GM23338 (cell line): ENCODE measurements at regions not wholly inside any gene's neighbourhood (a gene's known extent, or its start where the extent isn't known, plus 50 kb on each side); places are given as distances from the start of the nearest gene placed in this dataset.

Source experiments
- ATAC-seq: fragments of 200-7000 bp; cut with Tn5 transposase; 3 replicates; pipeline ENCODE4 v1.9.1; 2020
- DNase-seq: peaks from one replicate; pipeline ENCODE4 v3.0.0-alpha.2; 2015; ENCODE audit warnings: low spot score
- H2AFZ ChIP-seq: fragments of 200-600 bp; sonication (generic); 2 replicates; pipeline ENCODE4 v1.8.0; 2016; ENCODE audit warnings: antibody characterized with exemption, mild to moderate bottlenecking, moderate library complexity
- H3F3A ChIP-seq: fragments of 200-600 bp; sonication (generic); replicated peaks from 2 replicates; pipeline ENCODE4 v1.8.0; 2017; ENCODE audit warnings: antibody characterized with exemption, mixed run types, low read depth
- H3K27ac ChIP-seq: fragments of 200-600 bp; sonication (generic); 2 replicates; pipeline ENCODE4 v1.6.1; 2016; ENCODE audit warnings: low read depth
- H3K27me3 ChIP-seq: fragments of 200-600 bp; sonication (generic); 2 replicates; pipeline ENCODE4 v1.8.0; 2016; ENCODE audit warnings: mild to moderate bottlenecking, mixed run types, moderate library complexity; ENCODE audit not compliant: insufficient read depth
- H3K36me3 ChIP-seq: fragments of 200-600 bp; sonication (generic); 2 replicates; pipeline ENCODE4 v1.8.0; 2016; ENCODE audit warnings: mild to moderate bottlenecking; ENCODE audit not compliant: insufficient read depth
- H3K4me1 ChIP-seq: fragments of 200-600 bp; sonication (generic); 2 replicates; pipeline ENCODE4 v1.8.0; 2016; ENCODE audit warnings: mild to moderate bottlenecking, moderate library complexity; ENCODE audit not compliant: insufficient read depth
- H3K4me2 ChIP-seq: fragments of 200-600 bp; sonication (generic); 2 replicates; pipeline ENCODE4 v1.7.1; 2017; ENCODE audit warnings: mixed run types
- H3K4me3 ChIP-seq: fragments of 200-600 bp; sonication (generic); 2 replicates; pipeline ENCODE4 v1.6.1; 2016; ENCODE audit warnings: mixed run types
- H3K79me2 ChIP-seq: fragments of 200-600 bp; sonication (generic); replicated peaks from 2 replicates; pipeline ENCODE4 v1.8.0; 2017; ENCODE audit warnings: mild to moderate bottlenecking; ENCODE audit not compliant: insufficient read depth
- H3K9me2 ChIP-seq: fragments of 200-600 bp; sonication (generic); 2 replicates; pipeline ENCODE4 v1.8.0; 2017; ENCODE audit not compliant: insufficient read depth
- H4K20me1 ChIP-seq: fragments of 200-600 bp; sonication (generic); replicated peaks from 2 replicates; pipeline ENCODE4 v1.8.0; 2017; ENCODE audit warnings: mild to moderate bottlenecking; ENCODE audit not compliant: insufficient read depth
- H3K27ac Mint-ChIP-seq: 2 replicates; pipeline ENCODE4 v1.8.0; 2020; ENCODE audit warnings: inconsistent platforms, mild to moderate bottlenecking, moderate library complexity, mixed read lengths
- H3K27me3 Mint-ChIP-seq: 3 replicates; pipeline ENCODE4 v1.8.0; 2022; ENCODE audit warnings: low read depth, mild to moderate bottlenecking, moderate library complexity, mixed read lengths, inconsistent platforms; ENCODE audit not compliant: insufficient read depth, poor library complexity
- H3K36me3 Mint-ChIP-seq: 3 replicates; pipeline ENCODE4 v1.8.0; 2021; ENCODE audit warnings: low read depth, mild to moderate bottlenecking, inconsistent platforms, moderate library complexity, mixed read lengths
- H3K4me1 Mint-ChIP-seq: 3 replicates; pipeline ENCODE4 v1.8.0; 2020; ENCODE audit warnings: mild to moderate bottlenecking, inconsistent platforms, mixed read lengths
- H3K4me3 Mint-ChIP-seq: 3 replicates; pipeline ENCODE4 v1.8.0; 2021; ENCODE audit warnings: moderate library complexity, mild to moderate bottlenecking, inconsistent platforms, mixed read lengths
- H3K9me3 Mint-ChIP-seq: 3 replicates; pipeline ENCODE4 v1.8.0; 2020; ENCODE audit warnings: moderate library complexity, mild to moderate bottlenecking, inconsistent platforms, mixed read lengths
- NANOG ChIP-seq: IDR thresholded peaks from 2 replicates; pipeline ENCODE4 v1.6.1; 2016; ENCODE audit warnings: antibody characterized with exemption, borderline replicate concordance
- STAT1 ChIP-seq: IDR thresholded peaks from one replicate; pipeline ENCODE4 v1.6.1; 2016; ENCODE audit warnings: antibody characterized with exemption; ENCODE audit not compliant: unreplicated experiment
- TF ChIP-seq, protein P1 (sequence below): fragments of 250-450 bp; sonication (Bioruptor Pico); IDR thresholded peaks from 2 replicates; pipeline ENCODE4 v1.5.0; 2020; ENCODE audit warnings: mild to moderate bottlenecking, moderate library complexity

DNA sequence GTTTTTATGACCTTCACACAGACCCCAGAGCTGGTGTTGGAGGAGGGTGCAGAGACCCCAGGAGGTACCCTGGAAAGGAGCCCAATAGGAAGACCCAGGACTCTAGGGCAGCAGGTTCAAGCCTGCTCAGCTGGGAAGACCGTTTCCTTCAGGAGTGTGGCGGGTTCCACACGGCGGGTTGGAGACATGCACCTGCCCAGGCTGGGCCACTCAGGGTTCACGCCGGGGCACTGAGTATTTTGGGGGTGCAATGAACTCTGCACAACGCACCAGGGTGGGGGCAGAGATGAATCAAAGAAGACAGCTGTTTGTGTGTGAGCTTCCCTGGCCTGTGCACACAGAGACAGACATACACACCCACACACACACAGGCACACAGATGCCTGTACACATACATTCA, 52.5 kb upstream of the PPP2R3B start:
- Histone ChIP-seq H3K27ac (no peak overlapping the region), H3K4me2 (no peak overlapping the region), H2AFZ (no peak overlapping the region), H4K20me1 (no peaks in the 10 kb centered on the region), H3K4me3 (no peak overlapping the region), H3K9me2 (no peaks in the 10 kb centered on the region), H3K4me1 (peaks cover 7% of the 10 kb centered on the region; the same call in 1 of the 2 replicates), H3K36me3 (no peaks in the 10 kb centered on the region), H3K79me2 (no peaks in the 10 kb centered on the region), H3K27me3 (peaks cover under 1% of the 10 kb centered on the region; the same call in 1 of the 2 replicates), H3F3A (peaks cover 4% of the 10 kb centered on the region; the same call in 1 of the 2 replicates)
- no peak for ATAC-seq
- Mint-ChIP-seq H3K27me3 (peaks cover 17% of the 10 kb centered on the region), H3K9me3 (peaks cover 93% of the 10 kb centered on the region), H3K4me3 (no peak overlapping the region), H3K36me3 (peaks cover 69% of the 10 kb centered on the region), H3K4me1 (no peaks in the 10 kb centered on the region), H3K27ac (no peak overlapping the region)
- TF ChIP-seq, protein P1, sequence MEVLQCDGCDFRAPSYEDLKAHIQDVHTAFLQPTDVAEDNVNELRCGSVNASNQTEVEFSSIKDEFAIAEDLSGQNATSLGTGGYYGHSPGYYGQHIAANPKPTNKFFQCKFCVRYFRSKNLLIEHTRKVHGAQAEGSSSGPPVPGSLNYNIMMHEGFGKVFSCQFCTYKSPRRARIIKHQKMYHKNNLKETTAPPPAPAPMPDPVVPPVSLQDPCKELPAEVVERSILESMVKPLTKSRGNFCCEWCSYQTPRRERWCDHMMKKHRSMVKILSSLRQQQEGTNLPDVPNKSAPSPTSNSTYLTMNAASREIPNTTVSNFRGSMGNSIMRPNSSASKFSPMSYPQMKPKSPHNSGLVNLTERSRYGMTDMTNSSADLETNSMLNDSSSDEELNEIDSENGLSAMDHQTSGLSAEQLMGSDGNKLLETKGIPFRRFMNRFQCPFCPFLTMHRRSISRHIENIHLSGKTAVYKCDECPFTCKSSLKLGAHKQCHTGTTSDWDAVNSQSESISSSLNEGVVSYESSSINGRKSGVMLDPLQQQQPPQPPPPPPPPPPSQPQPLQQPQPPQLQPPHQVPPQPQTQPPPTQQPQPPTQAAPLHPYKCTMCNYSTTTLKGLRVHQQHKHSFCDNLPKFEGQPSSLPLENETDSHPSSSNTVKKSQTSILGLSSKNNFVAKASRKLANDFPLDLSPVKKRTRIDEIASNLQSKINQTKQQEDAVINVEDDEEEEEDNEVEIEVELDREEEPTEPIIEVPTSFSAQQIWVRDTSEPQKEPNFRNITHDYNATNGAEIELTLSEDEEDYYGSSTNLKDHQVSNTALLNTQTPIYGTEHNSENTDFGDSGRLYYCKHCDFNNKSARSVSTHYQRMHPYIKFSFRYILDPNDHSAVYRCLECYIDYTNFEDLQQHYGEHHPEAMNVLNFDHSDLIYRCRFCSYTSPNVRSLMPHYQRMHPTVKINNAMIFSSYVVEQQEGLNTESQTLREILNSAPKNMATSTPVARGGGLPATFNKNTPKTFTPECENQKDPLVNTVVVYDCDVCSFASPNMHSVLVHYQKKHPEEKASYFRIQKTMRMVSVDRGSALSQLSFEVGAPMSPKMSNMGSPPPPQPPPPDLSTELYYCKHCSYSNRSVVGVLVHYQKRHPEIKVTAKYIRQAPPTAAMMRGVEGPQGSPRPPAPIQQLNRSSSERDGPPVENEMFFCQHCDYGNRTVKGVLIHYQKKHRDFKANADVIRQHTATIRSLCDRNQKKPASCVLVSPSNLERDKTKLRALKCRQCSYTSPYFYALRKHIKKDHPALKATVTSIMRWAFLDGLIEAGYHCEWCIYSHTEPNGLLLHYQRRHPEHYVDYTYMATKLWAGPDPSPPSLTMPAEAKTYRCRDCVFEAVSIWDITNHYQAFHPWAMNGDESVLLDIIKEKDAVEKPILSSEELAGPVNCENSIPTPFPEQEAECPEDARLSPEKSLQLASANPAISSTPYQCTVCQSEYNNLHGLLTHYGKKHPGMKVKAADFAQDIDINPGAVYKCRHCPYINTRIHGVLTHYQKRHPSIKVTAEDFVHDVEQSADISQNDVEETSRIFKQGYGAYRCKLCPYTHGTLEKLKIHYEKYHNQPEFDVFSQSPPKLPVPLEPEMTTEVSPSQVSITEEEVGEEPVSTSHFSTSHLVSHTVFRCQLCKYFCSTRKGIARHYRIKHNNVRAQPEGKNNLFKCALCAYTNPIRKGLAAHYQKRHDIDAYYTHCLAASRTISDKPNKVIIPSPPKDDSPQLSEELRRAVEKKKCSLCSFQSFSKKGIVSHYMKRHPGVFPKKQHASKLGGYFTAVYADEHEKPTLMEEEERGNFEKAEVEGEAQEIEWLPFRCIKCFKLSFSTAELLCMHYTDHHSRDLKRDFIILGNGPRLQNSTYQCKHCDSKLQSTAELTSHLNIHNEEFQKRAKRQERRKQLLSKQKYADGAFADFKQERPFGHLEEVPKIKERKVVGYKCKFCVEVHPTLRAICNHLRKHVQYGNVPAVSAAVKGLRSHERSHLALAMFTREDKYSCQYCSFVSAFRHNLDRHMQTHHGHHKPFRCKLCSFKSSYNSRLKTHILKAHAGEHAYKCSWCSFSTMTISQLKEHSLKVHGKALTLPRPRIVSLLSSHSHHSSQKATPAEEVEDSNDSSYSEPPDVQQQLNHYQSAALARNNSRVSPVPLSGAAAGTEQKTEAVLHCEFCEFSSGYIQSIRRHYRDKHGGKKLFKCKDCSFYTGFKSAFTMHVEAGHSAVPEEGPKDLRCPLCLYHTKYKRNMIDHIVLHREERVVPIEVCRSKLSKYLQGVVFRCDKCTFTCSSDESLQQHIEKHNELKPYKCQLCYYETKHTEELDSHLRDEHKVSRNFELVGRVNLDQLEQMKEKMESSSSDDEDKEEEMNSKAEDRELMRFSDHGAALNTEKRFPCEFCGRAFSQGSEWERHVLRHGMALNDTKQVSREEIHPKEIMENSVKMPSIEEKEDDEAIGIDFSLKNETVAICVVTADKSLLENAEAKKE (CRISPR knock-in tag) = no peak
- DNase-seq = no peak

DNA sequence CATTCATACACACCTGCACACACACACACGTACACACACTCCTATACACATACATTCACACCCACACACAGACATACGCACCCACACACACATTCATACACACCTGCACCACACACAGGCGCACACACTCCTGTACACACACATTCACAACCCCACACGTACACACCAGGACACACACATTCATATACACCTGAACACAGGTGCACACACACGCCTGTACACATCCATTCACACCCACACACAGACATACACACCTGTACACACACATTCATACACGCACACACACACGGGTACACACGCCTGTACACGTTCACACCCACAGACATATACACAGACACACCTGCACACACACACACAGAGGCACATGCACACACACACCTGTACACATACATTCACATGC, 53.0 kb upstream of the PPP2R3B start:
- H3K4me2 ChIP-seq = no peak overlapping the region
- DNase-seq (no peak), ATAC-seq (no peak)
- H3F3A ChIP-seq = peaks cover 4% of the 10 kb centered on the region; the same call in 1 of the 2 replicates
- H4K20me1 ChIP-seq = no peaks in the 10 kb centered on the region
- no peaks in the 10 kb centered on the region for H3K79me2 ChIP-seq
- H3K4me1 ChIP-seq = peaks cover 7% of the 10 kb centered on the region; the same call in 1 of the 2 replicates
- peaks cover 5% of the 10 kb centered on the region; the same call in 1 of the 2 replicates for H3K27me3 ChIP-seq
- H3K27ac Mint-ChIP-seq = no peak overlapping the region
- H3K9me3 Mint-ChIP-seq = peaks cover 93% of the 10 kb centered on the region
- H3K36me3 Mint-ChIP-seq = peaks cover 68% of the 10 kb centered on the region
- H3K9me2 ChIP-seq = no peaks in the 10 kb centered on the region
- no peak for TF ChIP-seq STAT1
- no peak for TF ChIP-seq NANOG
- H3K36me3 ChIP-seq = no peaks in the 10 kb centered on the region
- no peak overlapping the region for H3K4me3 Mint-ChIP-seq
- no peak overlapping the region for H3K4me3 ChIP-seq
- no peak overlapping the region for H2AFZ ChIP-seq
- no peak overlapping the region for H3K27ac ChIP-seq
- H3K27me3 Mint-ChIP-seq = peaks cover 17% of the 10 kb centered on the region
- H3K4me1 Mint-ChIP-seq = no peaks in the 10 kb centered on the region
